RWPE2 (cell line): ENCODE measurements at regions not wholly inside any gene's neighbourhood (a gene's known extent, or its start where the extent isn't known, plus 50 kb on each side); places are given as distances from the start of the nearest gene placed in this dataset.

Experiments used
- ATAC-seq: fragments of 200-7000 bp; cut with Tn5 transposase; 3 replicates; pipeline ENCODE4 v1.9.1; 2021; ENCODE audit warnings: low read depth
- DNase-seq: peaks from one replicate; pipeline ENCODE4 v3.0.0-alpha.2; 2020; ENCODE audit warnings: low spot score
- H3K27ac ChIP-seq: fragments of 450-650 bp; 2 replicates; pipeline ENCODE4 v1.5.1; 2017; ENCODE audit warnings: mild to moderate bottlenecking; ENCODE audit not compliant: poor library complexity, severe bottlenecking
- H3K27me3 ChIP-seq: fragments of 250-450 bp; sonication (Bioruptor Pico); 2 replicates; pipeline ENCODE4 v1.5.1; 2021; ENCODE audit warnings: mild to moderate bottlenecking, moderate library complexity; ENCODE audit not compliant: insufficient read depth, poor library complexity, severe bottlenecking
- H3K36me3 ChIP-seq: fragments of 250-450 bp; sonication (Bioruptor Pico); 2 replicates; pipeline ENCODE4 v1.5.1; 2020; ENCODE audit warnings: low read depth, mild to moderate bottlenecking, moderate library complexity
- H3K4me1 ChIP-seq: fragments of 250-450 bp; sonication (Bioruptor Pico); 2 replicates; pipeline ENCODE4 v1.5.1; 2021; ENCODE audit warnings: mild to moderate bottlenecking, moderate library complexity; ENCODE audit not compliant: insufficient read depth, poor library complexity, severe bottlenecking
- H3K4me3 ChIP-seq: fragments of 250-450 bp; sonication (Bioruptor Pico); 2 replicates; pipeline ENCODE4 v1.5.1; 2021; ENCODE audit warnings: mild to moderate bottlenecking, moderate library complexity; ENCODE audit not compliant: severe bottlenecking
- H3K9me3 ChIP-seq: fragments of 250-450 bp; sonication (Bioruptor Pico); 2 replicates; pipeline ENCODE4 v1.5.1; 2021; ENCODE audit warnings: mild to moderate bottlenecking, moderate library complexity; ENCODE audit not compliant: severe bottlenecking
- CTCF ChIP-seq: fragments of 450-650 bp; IDR thresholded peaks from one replicate; pipeline ENCODE4 v1.5.1; 2017; ENCODE audit warnings: mild to moderate bottlenecking, moderate library complexity; ENCODE audit not compliant: poor library complexity, severe bottlenecking

- Histone ChIP-seq H3K27ac (no peak overlapping the region), H3K9me3 (no peaks in the 10 kb centered on the region), H3K4me1 (no peaks in the 10 kb centered on the region), H3K4me3 (no peak overlapping the region), H3K36me3 (no peaks in the 10 kb centered on the region), H3K27me3 (no peaks in the 10 kb centered on the region)
- TF ChIP-seq CTCF: no peak
- no peak for ATAC-seq
- no peak for DNase-seq
These were observed 233.9 kb downstream of the GXYLT1 start for GRCh38 chr12:41910578-41911320.

- Histone ChIP-seq H3K36me3 (no peaks in the 10 kb centered on the region), H3K9me3 (no peaks in the 10 kb centered on the region), H3K27me3 (no peaks in the 10 kb centered on the region), H3K4me1 (no peaks in the 10 kb centered on the region), H3K27ac (no peak overlapping the region), H3K4me3 (no peak overlapping the region)
- ATAC-seq (no peak), DNase-seq (no peak)
- TF ChIP-seq CTCF: no peak
These were observed 236.5 kb downstream of the GXYLT1 start for GRCh38 chr12:41908206-41908605.

GRCh38 chr12:41907550-41907949, 237.1 kb downstream of the GXYLT1 start:
- Histone ChIP-seq H3K36me3 (no peaks in the 10 kb centered on the region), H3K4me3 (no peak overlapping the region), H3K9me3 (no peaks in the 10 kb centered on the region), H3K27ac (no peak overlapping the region), H3K4me1 (no peaks in the 10 kb centered on the region), H3K27me3 (no peaks in the 10 kb centered on the region)
- ATAC-seq (no peak), DNase-seq (no peak)
- no peak for TF ChIP-seq CTCF

- Histone ChIP-seq H3K36me3 (no peaks in the 10 kb centered on the region), H3K4me1 (no peaks in the 10 kb centered on the region), H3K9me3 (no peaks in the 10 kb centered on the region), H3K27me3 (no peaks in the 10 kb centered on the region), H3K27ac (no peak overlapping the region), H3K4me3 (no peak overlapping the region)
- TF ChIP-seq CTCF: no peak
- ATAC-seq: no peak; the same call in 2 of the 3 replicates
- DNase-seq: no peak
These were observed 237.7 kb downstream of the GXYLT1 start for GRCh38 chr12:41907021-41907420.

- DNase-seq (no peak), ATAC-seq (no peak)
- no peak overlapping the region for H3K27ac ChIP-seq
- no peaks in the 10 kb centered on the region for H3K4me1 ChIP-seq
- H3K36me3 ChIP-seq: no peaks in the 10 kb centered on the region
- no peak for TF ChIP-seq CTCF
- H3K9me3 ChIP-seq: no peaks in the 10 kb centered on the region
- H3K27me3 ChIP-seq: no peaks in the 10 kb centered on the region
- no peak overlapping the region for H3K4me3 ChIP-seq
These were observed 238.8 kb downstream of the GXYLT1 start for GRCh38 chr12:41905759-41906297.
